HepG2 (cell line): ENCODE measurements at regions not wholly inside any gene's neighbourhood (a gene's known extent, or its start where the extent isn't known, plus 50 kb on each side); places are given as distances from the start of the nearest gene placed in this dataset.

Experiments
- ATAC-seq: fragments of 200-7000 bp; cut with Tn5 transposase; 3 replicates; pipeline ENCODE4 v1.9.1; 2020; ENCODE audit warnings: mild to moderate bottlenecking, moderate library complexity
- BruUV-seq: library from RNA; stranded (reverse); fragments of 400-500 nt; replicated peaks from 2 replicates; lab custom pipeline; 2021; lab: Mats Ljungman, UMichigan
- CTCF ChIA-PET: fragments of 300-600 bp; formaldehyde crosslinking; extraction: SDS; loops from one replicate; lab custom pipeline; 2021; ENCODE audit warnings: low total read pairs, inconsistent platforms, low intra/inter-chr PET ratio; lab: Yijun Ruan, JAX
- POLR2A ChIA-PET: fragments of 350-600 bp; sonication (Branson Sonifier 250); formaldehyde crosslinking; loops from one replicate; lab custom pipeline; 2020; ENCODE audit warnings: antibody characterized with exemption, inconsistent platforms; lab: Yijun Ruan, JAX
- DNase-seq: peaks from one replicate; pipeline ENCODE4 v3.0.0-alpha.2; 2015; ENCODE audit warnings: low spot score
- FAIRE-seq: peaks from 3 replicates; lab custom pipeline; 2011; peaks lifted over from hg19 to GRCh38; lab: Jason Lieb, UNC
- H2AFZ ChIP-seq: one replicate; pipeline ENCODE4 v1.6.1; 2011; ENCODE audit warnings: low read length, inconsistent platforms
- H3K27ac ChIP-seq: fragments of 300-600 bp; 3 replicates; pipeline ENCODE4 v1.8.0; 2011; ENCODE audit warnings: mixed run types, mild to moderate bottlenecking, mixed read lengths, low read length, inconsistent platforms; ENCODE audit not compliant: insufficient read depth; ENCODE audit errors: extremely low read length
- H3K27me3 ChIP-seq, 2 experiments: fragments of 200-600 bp in 1 of 2; 2 replicates in 1 of 2; 3 replicates in 1 of 2; pipeline versions ENCODE4 v1.6.0 to v1.8.0; 2011; ENCODE audit warnings: low read length in 2 of 2, mild to moderate bottlenecking in 2 of 2, moderate library complexity in 2 of 2, inconsistent platforms in 1 of 2; ENCODE audit not compliant: insufficient read depth in 2 of 2, control insufficient read depth in 1 of 2
- H3K36me3 ChIP-seq, 2 experiments: fragments of 200-600 bp in 1 of 2; replicated peaks in 1 of 2; 2 replicates in 1 of 2; 3 replicates in 1 of 2; pipeline versions ENCODE4 v1.5.1 to v1.8.0; 2011; ENCODE audit warnings: low read length in 2 of 2, inconsistent platforms in 1 of 2; ENCODE audit not compliant: insufficient read depth in 2 of 2, control insufficient read depth in 1 of 2
- H3K4me1 ChIP-seq: 2 replicates; pipeline ENCODE4 v1.5.1; 2012; ENCODE audit warnings: low read length, inconsistent platforms; ENCODE audit not compliant: insufficient read depth
- H3K4me2 ChIP-seq: 2 replicates; pipeline ENCODE4 v1.6.0; 2011; ENCODE audit warnings: low read depth, low read length, inconsistent platforms
- H3K4me3 ChIP-seq, 3 experiments: fragments of 200-600 bp in 1 of 3; sonication (generic), shearing (Covaris generic) in 1 of 3; replicated peaks in 1 of 3; 2 replicates each; pipeline ENCODE4 v1.5.1; 2011 to 2016; ENCODE audit warnings: low read length in 3 of 3, inconsistent platforms in 2 of 3, low read depth in 2 of 3, mild to moderate bottlenecking in 2 of 3, control low read depth in 1 of 3, mixed read lengths in 1 of 3; ENCODE audit not compliant: insufficient read depth in 1 of 3
- H3K79me2 ChIP-seq: one replicate; pipeline ENCODE4 v1.6.1; 2011; ENCODE audit warnings: low read length, inconsistent platforms; ENCODE audit not compliant: insufficient read depth
- H3K9ac ChIP-seq: 2 replicates; pipeline ENCODE4 v1.6.0; 2011; ENCODE audit warnings: mild to moderate bottlenecking, low read depth, low read length, inconsistent platforms; ENCODE audit not compliant: insufficient read depth
- H3K9me3 ChIP-seq: 2 replicates; pipeline ENCODE4 v1.5.1; 2012; ENCODE audit warnings: mild to moderate bottlenecking, low read length
- H4K20me1 ChIP-seq: 2 replicates; pipeline ENCODE4 v1.6.0; 2011; ENCODE audit warnings: inconsistent platforms, mild to moderate bottlenecking, low read length, moderate library complexity; ENCODE audit not compliant: insufficient read depth
- BHLHE40 ChIP-seq: IDR thresholded peaks from 2 replicates; pipeline ENCODE4 v1.6.1; 2011; ENCODE audit warnings: low read length, improper control_type of control experiment
- EED ChIP-seq: sonication (generic); formaldehyde crosslinking; IDR thresholded peaks from 2 replicates; pipeline ENCODE4 v1.5.0; 2020; ENCODE audit warnings: mild to moderate bottlenecking, missing genetic modification reagents
- FOXC1 ChIP-seq: sonication (generic); formaldehyde crosslinking; IDR thresholded peaks from 2 replicates; pipeline ENCODE4 v1.8.0; 2022; ENCODE audit warnings: mild to moderate bottlenecking, missing genetic modification reagents, borderline replicate concordance
- HES4 ChIP-seq: sonication (generic); formaldehyde crosslinking; IDR thresholded peaks from 2 replicates; pipeline ENCODE4 v1.9.0; 2021; ENCODE audit warnings: mild to moderate bottlenecking, missing genetic modification reagents, borderline replicate concordance
- JUN ChIP-seq: sonication (generic); formaldehyde crosslinking; IDR thresholded peaks from 2 replicates; pipeline ENCODE4 v1.4.0; 2020; ENCODE audit warnings: mild to moderate bottlenecking, missing genetic modification reagents
- KDM1A ChIP-seq: IDR thresholded peaks from 2 replicates; pipeline ENCODE4 v1.6.1; 2016; ENCODE audit warnings: missing compliant biosample characterization
- KDM5B ChIP-seq: sonication (generic); formaldehyde crosslinking; IDR thresholded peaks from 2 replicates; pipeline ENCODE4 v1.4.0; 2020; ENCODE audit warnings: missing genetic modification reagents, mild to moderate bottlenecking, borderline replicate concordance
- KLF6 ChIP-seq: IDR thresholded peaks from 2 replicates; pipeline ENCODE4 v1.8.0; 2016; ENCODE audit warnings: missing biosample characterization, missing genetic modification reagents
- MIER3 ChIP-seq: IDR thresholded peaks from 2 replicates; pipeline ENCODE4 v1.6.1; 2016; ENCODE audit warnings: missing compliant biosample characterization, borderline replicate concordance
- PCBP1 ChIP-seq: fragments of 200-400 bp; formaldehyde crosslinking; IDR thresholded peaks from 2 replicates; pipeline ENCODE4 v1.6.1; 2017; ENCODE audit warnings: mild to moderate bottlenecking, low read depth, low read length, borderline replicate concordance
- RARA ChIP-seq: IDR thresholded peaks from 2 replicates; pipeline ENCODE4 v1.6.1; 2016; ENCODE audit warnings: missing genetic modification reagents, missing compliant biosample characterization
- YEATS4 ChIP-seq: sonication (generic); formaldehyde crosslinking; IDR thresholded peaks from 2 replicates; pipeline ENCODE4 v1.4.0; 2020; ENCODE audit warnings: missing genetic modification reagents, borderline replicate concordance
- ZBTB25 ChIP-seq: IDR thresholded peaks from 2 replicates; pipeline ENCODE4 v1.6.1; 2018; ENCODE audit warnings: missing genetic modification reagents
- WGBS: methylation state at CpG from one replicate; pipeline ENCODE4 v1.1.6; 2017; ENCODE audit warnings: low lambda C conversion rate; 5-methylcytosine and 5-hydroxymethylcytosine counted together
- in situ Hi-C: cut with HindIII; loops from 2 replicates; pipeline ENCODE4 v1.10.0; 2017; ENCODE audit warnings: low pct_unique_long_range_greater_than_20kb; ENCODE audit not compliant: extremely low pct_ligation_motif_present
- intact Hi-C: fragments of 100-400 bp; cut with micrococcal nuclease; formaldehyde crosslinking; loops from one replicate; pipeline ENCODE4 v1.10.0; 2022; ENCODE audit not compliant: unreplicated experiment

- no peaks in the 10 kb centered on the region for H3K27me3 ChIP-seq
- H3K27ac ChIP-seq: no peak overlapping the region
- TF ChIP-seq EED (no peak), FOXC1 (CRISPR knock-in tag) (no peak), BHLHE40 (no peak), MIER3 (no peak), KDM5B (no peak), RARA (CRISPR knock-in tag) (no peak), JUN (no peak), KLF6 (CRISPR knock-in tag) (no peak), HES4 (CRISPR knock-in tag) (no peak), ZBTB25 (CRISPR knock-in tag) (no peak), PCBP1 (no peak), KDM1A (no peak), YEATS4 (CRISPR knock-in tag) (no peak)
- H3K9me3 ChIP-seq: peaks cover 46% of the 10 kb centered on the region
- ATAC-seq (no peak), FAIRE-seq (no peak), DNase-seq (no peak)
- H3K4me1 ChIP-seq: no peaks in the 10 kb centered on the region
- CTCF ChIA-PET: no interaction called here
- H3K36me3 ChIP-seq: no peaks in the 10 kb centered on the region
- no peak overlapping the region for H3K9ac ChIP-seq
- no peaks in the 10 kb centered on the region for H3K79me2 ChIP-seq
- H2AFZ ChIP-seq: no peak overlapping the region
- no peak overlapping the region for H3K4me3 ChIP-seq
- no peak overlapping the region for H3K4me2 ChIP-seq
- POLR2A ChIA-PET: no interaction called here
- BruUV-seq: no TSS peak
- WGBS: 23% methylated on average over 5 of the region's 5 CpGs
- H4K20me1 ChIP-seq: no peaks in the 10 kb centered on the region
- intact Hi-C loops: no loop called here
- in situ Hi-C loops: no loop called here
Measured at GRCh38 chr4:14659286-14659685, 343.0 kb upstream of the CPEB2 start.
